ENCODE measurements at regions not wholly inside any gene's neighbourhood (a gene's known extent, or its start where the extent isn't known, plus 50 kb on each side); places are given as distances from the start of the nearest gene placed in this dataset.
"Not testable (repeated sequence)": the region's sequence is repeated elsewhere in the genome, so short reads cannot be mapped to it uniquely, and the experiment has no call there.

GRCh38 chr14:105667663-105668020 is 141.3 kb downstream of the TMEM121 start:
- not testable (repeated sequence) for H3K27me3 ChIP-seq (ENCODE audit: control insufficient read depth in 2 of 2, insufficient read depth in 2 of 2, low read length in 2 of 2); H3K9me3 ChIP-seq (ENCODE audit: control insufficient read depth in 2 of 2, low read length in 2 of 2)

GRCh38 chr14:105668021-105668420 is 141.6 kb downstream of the TMEM121 start:
- H3K4me3 ChIP-seq (ENCODE audit: low read length in 2 of 2); H3K9me3 ChIP-seq (ENCODE audit: control insufficient read depth in 2 of 2, low read length in 2 of 2); H3K36me3 ChIP-seq (ENCODE audit: control insufficient read depth in 2 of 2, insufficient read depth in 2 of 2, low read length in 2 of 2); H3K9ac ChIP-seq (ENCODE audit: low read depth in 1 of 2, low read length in 2 of 2); H3K27ac ChIP-seq (ENCODE audit: low read depth in 2 of 2, low read length in 2 of 2); H3K4me1 ChIP-seq (ENCODE audit: control insufficient read depth in 2 of 2, insufficient read depth in 2 of 2, low read length in 2 of 2); H3K27me3 ChIP-seq (ENCODE audit: control insufficient read depth in 2 of 2, insufficient read depth in 2 of 2, low read length in 2 of 2): not testable (repeated sequence)

More at GRCh38 chr14:105667663-105668020, 141.3 kb downstream of the TMEM121 start:
- not testable (repeated sequence) for H3K4me3 ChIP-seq (ENCODE audit: low read length in 2 of 2); H3K36me3 ChIP-seq (ENCODE audit: control insufficient read depth in 2 of 2, insufficient read depth in 2 of 2, low read length in 2 of 2); H3K9ac ChIP-seq (ENCODE audit: low read depth in 1 of 2, low read length in 2 of 2); H3K27ac ChIP-seq (ENCODE audit: low read depth in 2 of 2, low read length in 2 of 2); H3K4me1 ChIP-seq (ENCODE audit: control insufficient read depth in 2 of 2, insufficient read depth in 2 of 2, low read length in 2 of 2)

- not testable (repeated sequence) for H3K36me3 ChIP-seq (ENCODE audit: control insufficient read depth in 2 of 2, insufficient read depth in 2 of 2, low read length in 2 of 2); H3K27me3 ChIP-seq (ENCODE audit: control insufficient read depth in 2 of 2, insufficient read depth in 2 of 2, low read length in 2 of 2); H3K9ac ChIP-seq (ENCODE audit: low read depth in 1 of 2, low read length in 2 of 2); H3K4me3 ChIP-seq (ENCODE audit: low read length in 2 of 2); H3K4me1 ChIP-seq (ENCODE audit: control insufficient read depth in 2 of 2, insufficient read depth in 2 of 2, low read length in 2 of 2); H3K9me3 ChIP-seq (ENCODE audit: control insufficient read depth in 2 of 2, low read length in 2 of 2); H3K27ac ChIP-seq (ENCODE audit: low read depth in 2 of 2, low read length in 2 of 2)
Measured at GRCh38 chr14:105668471-105669230, 142.3 kb downstream of the TMEM121 start.

GRCh38 chr14:105669231-105669610 is 142.8 kb downstream of the TMEM121 start:
- not testable (repeated sequence) for H3K27ac ChIP-seq (ENCODE audit: low read depth in 2 of 2, low read length in 2 of 2); H3K36me3 ChIP-seq (ENCODE audit: control insufficient read depth in 2 of 2, insufficient read depth in 2 of 2, low read length in 2 of 2); H3K9me3 ChIP-seq (ENCODE audit: control insufficient read depth in 2 of 2, low read length in 2 of 2); H3K4me1 ChIP-seq (ENCODE audit: control insufficient read depth in 2 of 2, insufficient read depth in 2 of 2, low read length in 2 of 2); H3K9ac ChIP-seq (ENCODE audit: low read depth in 1 of 2, low read length in 2 of 2); H3K27me3 ChIP-seq (ENCODE audit: control insufficient read depth in 2 of 2, insufficient read depth in 2 of 2, low read length in 2 of 2); H3K4me3 ChIP-seq (ENCODE audit: low read length in 2 of 2)

GRCh38 chr14:105669646-105670045 is 143.3 kb downstream of the TMEM121 start:
- not testable (repeated sequence) for H3K27ac ChIP-seq (ENCODE audit: low read depth in 2 of 2, low read length in 2 of 2); H3K4me3 ChIP-seq (ENCODE audit: low read length in 2 of 2); H3K9ac ChIP-seq (ENCODE audit: low read depth in 1 of 2, low read length in 2 of 2); H3K27me3 ChIP-seq (ENCODE audit: control insufficient read depth in 2 of 2, insufficient read depth in 2 of 2, low read length in 2 of 2); H3K4me1 ChIP-seq (ENCODE audit: control insufficient read depth in 2 of 2, insufficient read depth in 2 of 2, low read length in 2 of 2); H3K9me3 ChIP-seq (ENCODE audit: control insufficient read depth in 2 of 2, low read length in 2 of 2); H3K36me3 ChIP-seq (ENCODE audit: control insufficient read depth in 2 of 2, insufficient read depth in 2 of 2, low read length in 2 of 2)

DNA sequence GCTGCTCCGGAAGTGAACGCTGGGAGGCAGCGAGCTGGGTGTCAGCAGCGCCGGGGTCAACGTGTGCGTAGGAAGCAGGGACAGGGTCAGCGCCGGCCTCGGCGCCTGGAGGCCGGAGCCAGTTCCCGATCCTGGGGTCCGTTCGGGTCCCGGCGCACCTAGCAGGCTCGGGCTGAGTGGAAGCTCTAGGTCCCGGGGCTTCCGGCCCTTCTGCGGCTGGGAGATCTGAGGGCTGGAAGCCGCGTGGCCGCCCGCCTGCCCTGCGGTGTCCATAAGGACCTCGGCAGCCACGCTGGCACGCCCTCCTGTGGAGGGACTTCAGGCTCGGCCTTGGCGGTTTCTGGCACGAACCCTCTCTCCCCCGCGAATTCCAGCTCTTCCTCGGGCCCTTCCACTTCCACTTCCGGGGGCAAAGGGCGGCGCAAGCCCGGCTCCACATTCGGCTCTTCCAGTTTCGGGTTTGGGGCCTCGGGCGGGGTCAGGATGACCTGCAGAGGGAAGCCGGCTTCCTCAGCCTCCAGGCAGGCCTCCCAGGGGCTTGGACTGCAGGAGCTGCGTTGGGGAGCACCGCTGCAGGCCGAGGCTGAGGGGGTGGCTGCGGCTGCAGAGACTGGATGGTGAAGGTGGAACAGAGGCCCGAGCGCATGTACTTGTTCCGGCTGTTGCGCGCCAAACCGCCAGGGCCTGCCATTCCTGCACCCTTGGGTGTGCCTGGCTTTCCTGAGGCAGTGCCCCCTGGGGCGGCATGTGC is 146.2 kb downstream of the TMEM121 start:
- not testable (repeated sequence) for H3K36me3 ChIP-seq (ENCODE audit: control insufficient read depth in 2 of 2, insufficient read depth in 2 of 2, low read length in 2 of 2); H3K9ac ChIP-seq (ENCODE audit: low read depth in 1 of 2, low read length in 2 of 2)

DNA sequence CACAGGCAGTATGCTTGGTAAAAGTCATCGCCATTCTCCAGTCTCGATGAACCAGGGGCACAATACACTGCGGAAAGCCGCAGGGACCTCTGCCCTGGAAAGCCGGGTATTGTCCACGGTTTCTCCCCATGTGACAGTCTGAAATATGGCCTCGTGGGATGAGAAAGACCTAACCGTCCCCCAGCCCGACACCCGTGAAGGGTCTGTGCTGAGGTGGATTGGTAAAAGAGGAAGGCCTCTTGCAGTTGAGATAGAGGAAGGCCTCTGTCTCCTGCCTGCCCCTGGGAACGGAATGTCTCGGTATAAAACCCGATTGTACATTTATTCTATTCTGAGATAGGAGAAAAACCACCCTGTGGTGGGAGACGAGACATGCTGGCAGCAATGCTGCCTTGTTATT is 149.1 kb downstream of the TMEM121 start:
- H3K9me3 ChIP-seq (ENCODE audit: control insufficient read depth in 2 of 2, low read length in 2 of 2); H3K36me3 ChIP-seq (ENCODE audit: control insufficient read depth in 2 of 2, insufficient read depth in 2 of 2, low read length in 2 of 2); H3K27ac ChIP-seq (ENCODE audit: low read depth in 2 of 2, low read length in 2 of 2); H3K9ac ChIP-seq (ENCODE audit: low read depth in 1 of 2, low read length in 2 of 2); H3K4me3 ChIP-seq (ENCODE audit: low read length in 2 of 2); H3K4me1 ChIP-seq (ENCODE audit: control insufficient read depth in 2 of 2, insufficient read depth in 2 of 2, low read length in 2 of 2); H3K27me3 ChIP-seq (ENCODE audit: control insufficient read depth in 2 of 2, insufficient read depth in 2 of 2, low read length in 2 of 2): not testable (repeated sequence)

More for the DNA sequence above, 146.2 kb downstream of the TMEM121 start:
- H3K27me3 ChIP-seq (ENCODE audit: control insufficient read depth in 2 of 2, insufficient read depth in 2 of 2, low read length in 2 of 2); H3K27ac ChIP-seq (ENCODE audit: low read depth in 2 of 2, low read length in 2 of 2); H3K4me3 ChIP-seq (ENCODE audit: low read length in 2 of 2); H3K4me1 ChIP-seq (ENCODE audit: control insufficient read depth in 2 of 2, insufficient read depth in 2 of 2, low read length in 2 of 2); H3K9me3 ChIP-seq (ENCODE audit: control insufficient read depth in 2 of 2, low read length in 2 of 2): not testable (repeated sequence)

GRCh38 chr14:105675905-105676670 is 149.7 kb downstream of the TMEM121 start:
- H3K9me3 ChIP-seq (ENCODE audit: control insufficient read depth in 2 of 2, low read length in 2 of 2); H3K4me1 ChIP-seq (ENCODE audit: control insufficient read depth in 2 of 2, insufficient read depth in 2 of 2, low read length in 2 of 2); H3K27me3 ChIP-seq (ENCODE audit: control insufficient read depth in 2 of 2, insufficient read depth in 2 of 2, low read length in 2 of 2); H3K4me3 ChIP-seq (ENCODE audit: low read length in 2 of 2); H3K9ac ChIP-seq (ENCODE audit: low read depth in 1 of 2, low read length in 2 of 2); H3K36me3 ChIP-seq (ENCODE audit: control insufficient read depth in 2 of 2, insufficient read depth in 2 of 2, low read length in 2 of 2); H3K27ac ChIP-seq (ENCODE audit: low read depth in 2 of 2, low read length in 2 of 2): not testable (repeated sequence)

GRCh38 chr14:105678057-105678456 is 151.7 kb downstream of the TMEM121 start:
- not testable (repeated sequence) for H3K9me3 ChIP-seq (ENCODE audit: control insufficient read depth in 2 of 2, low read length in 2 of 2); H3K9ac ChIP-seq (ENCODE audit: low read depth in 1 of 2, low read length in 2 of 2); H3K27me3 ChIP-seq (ENCODE audit: control insufficient read depth in 2 of 2, insufficient read depth in 2 of 2, low read length in 2 of 2); H3K4me3 ChIP-seq (ENCODE audit: low read length in 2 of 2); H3K4me1 ChIP-seq (ENCODE audit: control insufficient read depth in 2 of 2, insufficient read depth in 2 of 2, low read length in 2 of 2); H3K36me3 ChIP-seq (ENCODE audit: control insufficient read depth in 2 of 2, insufficient read depth in 2 of 2, low read length in 2 of 2); H3K27ac ChIP-seq (ENCODE audit: low read depth in 2 of 2, low read length in 2 of 2)
